Mesendoderm (in vitro differentiated cells): ENCODE measurements at regions not wholly inside any gene's neighbourhood (a gene's known extent, or its start where the extent isn't known, plus 50 kb on each side); places are given as distances from the start of the nearest gene placed in this dataset.

Experiments used
- DNase-seq: peaks from one replicate; pipeline ENCODE4 v3.0.0; 2013
- H2AK5ac ChIP-seq: 2 replicates; pipeline ENCODE4 v1.6.1; 2013; ENCODE audit warnings: low read length, inconsistent platforms
- H2BK120ac ChIP-seq: 2 replicates; pipeline ENCODE4 v1.6.1; 2013; ENCODE audit warnings: low read depth, mild to moderate bottlenecking, low read length, moderate library complexity, mixed read lengths
- H2BK15ac ChIP-seq: replicated peaks from 2 replicates; pipeline ENCODE4 v1.6.1; 2013; ENCODE audit warnings: low read depth, mild to moderate bottlenecking, moderate library complexity
- H2BK5ac ChIP-seq: 2 replicates; pipeline ENCODE4 v1.6.1; 2013; ENCODE audit warnings: low read length, inconsistent platforms
- H3K18ac ChIP-seq: 2 replicates; pipeline ENCODE4 v1.6.1; 2013; ENCODE audit warnings: mild to moderate bottlenecking, low read length, mixed read lengths
- H3K23ac ChIP-seq: one replicate; pipeline ENCODE4 v1.6.1; 2013; ENCODE audit warnings: low read length
- H3K27ac ChIP-seq: 2 replicates; pipeline ENCODE4 v1.5.1; 2013; ENCODE audit warnings: low read depth, mild to moderate bottlenecking, inconsistent platforms, low read length, moderate library complexity
- H3K27me3 ChIP-seq: 2 replicates; pipeline ENCODE4 v1.6.1; 2013; ENCODE audit warnings: low read length, control low read depth, mild to moderate bottlenecking, inconsistent platforms; ENCODE audit not compliant: insufficient read depth, poor library complexity
- H3K36me3 ChIP-seq: 2 replicates; pipeline ENCODE4 v1.6.1; 2013; ENCODE audit warnings: low read length, inconsistent platforms; ENCODE audit not compliant: control insufficient read depth, insufficient read depth
- H3K4ac ChIP-seq: one replicate; pipeline ENCODE4 v1.6.1; 2013; ENCODE audit warnings: low read depth, mild to moderate bottlenecking, low read length, moderate library complexity
- H3K4me1 ChIP-seq: 2 replicates; pipeline ENCODE4 v1.6.1; 2013; ENCODE audit warnings: low read depth, low read length, inconsistent platforms; ENCODE audit not compliant: control insufficient read depth
- H3K4me2 ChIP-seq: 2 replicates; pipeline ENCODE4 v1.6.1; 2013; ENCODE audit warnings: low read length
- H3K4me3 ChIP-seq: 2 replicates; pipeline ENCODE4 v1.5.1; 2013; ENCODE audit warnings: mild to moderate bottlenecking, low read length
- H3K56ac ChIP-seq: one replicate; pipeline ENCODE4 v1.6.1; 2013; ENCODE audit warnings: low read length
- H3K79me1 ChIP-seq: 2 replicates; pipeline ENCODE4 v1.6.1; 2013; ENCODE audit warnings: low read length, inconsistent platforms
- H3K79me2 ChIP-seq: 2 replicates; pipeline ENCODE4 v1.6.1; 2013; ENCODE audit warnings: mild to moderate bottlenecking, low read length; ENCODE audit not compliant: control insufficient read depth, insufficient read depth
- H3K9ac ChIP-seq: 2 replicates; pipeline ENCODE4 v1.6.1; 2013; ENCODE audit warnings: low read length, inconsistent platforms
- H4K5ac ChIP-seq: one replicate; pipeline ENCODE4 v1.6.1; 2013; ENCODE audit warnings: low read length
- H4K8ac ChIP-seq: one replicate; pipeline ENCODE4 v1.6.1; 2013; ENCODE audit warnings: low read depth, mild to moderate bottlenecking, control low read depth, low read length, moderate library complexity
- WGBS: extraction: QIAGEN DNeasy Blood & Tissue Kit; methylation state at CpG from one replicate; pipeline ENCODE4 v1.1.7; 2013; ENCODE audit warnings: low lambda C conversion rate, missing lambda C conversion rate; ENCODE audit not compliant: insufficient coverage; ENCODE audit errors: extremely low coverage; 5-methylcytosine and 5-hydroxymethylcytosine counted together

- Histone ChIP-seq H3K23ac (no peak overlapping the region), H3K79me2 (no peaks in the 10 kb centered on the region), H3K56ac (no peak overlapping the region), H3K79me1 (no peaks in the 10 kb centered on the region), H4K5ac (no peak overlapping the region), H2BK15ac (no peak overlapping the region), H3K18ac (no peak overlapping the region), H3K36me3 (no peaks in the 10 kb centered on the region), H3K9ac (no peak overlapping the region), H3K4me2 (no peak overlapping the region), H3K4me3 (no peak overlapping the region), H3K4me1 (no peaks in the 10 kb centered on the region), H2AK5ac (no peak overlapping the region), H4K8ac (no peak overlapping the region), H3K27me3 (no peaks in the 10 kb centered on the region), H2BK120ac (no peak overlapping the region), H3K4ac (no peak overlapping the region), H2BK5ac (no peak overlapping the region), H3K27ac (no peak overlapping the region)
- DNase-seq = no peak
- no CpG with 5 or more reads among the region's 6 CpGs for WGBS
Observed at GRCh38 chr20:61073376-61073775, 178.7 kb upstream of the CDH4 start.

- no peak overlapping the region for H2BK5ac ChIP-seq
- no peaks in the 10 kb centered on the region for H3K4me1 ChIP-seq
- H2BK120ac ChIP-seq = no peak overlapping the region
- no peaks in the 10 kb centered on the region for H3K27me3 ChIP-seq
- no peak for DNase-seq
- no peak overlapping the region for H3K18ac ChIP-seq
- H3K79me1 ChIP-seq = no peaks in the 10 kb centered on the region
- no peak overlapping the region for H3K23ac ChIP-seq
- H4K5ac ChIP-seq = no peak overlapping the region
- no peak overlapping the region for H3K56ac ChIP-seq
- WGBS = no CpG with 5 or more reads among the region's 3 CpGs
- no peak overlapping the region for H4K8ac ChIP-seq
- no peaks in the 10 kb centered on the region for H3K36me3 ChIP-seq
- H3K4me3 ChIP-seq = no peak overlapping the region
- H3K4me2 ChIP-seq = no peak overlapping the region
- H2AK5ac ChIP-seq = no peak overlapping the region
- H3K9ac ChIP-seq = no peak overlapping the region
- no peak overlapping the region for H2BK15ac ChIP-seq
- no peaks in the 10 kb centered on the region for H3K79me2 ChIP-seq
- H3K27ac ChIP-seq = no peak overlapping the region
- H3K4ac ChIP-seq = no peak overlapping the region
Observed at GRCh38 chr20:61082720-61083119, 169.3 kb upstream of the CDH4 start.

- Histone ChIP-seq H3K36me3 (no peaks in the 10 kb centered on the region), H4K8ac (no peak overlapping the region), H3K56ac (no peak overlapping the region), H3K18ac (no peak overlapping the region), H2BK15ac (no peak overlapping the region), H3K79me1 (no peaks in the 10 kb centered on the region), H2BK5ac (no peak overlapping the region), H3K23ac (no peak overlapping the region), H2BK120ac (no peak overlapping the region), H3K27ac (no peak overlapping the region), H3K4me3 (no peak overlapping the region), H3K79me2 (no peaks in the 10 kb centered on the region), H3K4me1 (no peaks in the 10 kb centered on the region), H3K4me2 (no peak overlapping the region), H3K9ac (no peak overlapping the region), H3K4ac (no peak overlapping the region), H4K5ac (no peak overlapping the region), H3K27me3 (no peaks in the 10 kb centered on the region), H2AK5ac (no peak overlapping the region)
- WGBS = no CpG with 5 or more reads among the region's 3 CpGs
- DNase-seq = no peak
Observed at GRCh38 chr20:61083431-61083830, 168.6 kb upstream of the CDH4 start.

GRCh38 chr20:61086031-61086430 lies 166.0 kb upstream of the CDH4 start:
- H3K27ac ChIP-seq = no peak overlapping the region

GRCh38 chr20:61090541-61090940 lies 161.5 kb upstream of the CDH4 start:
- Histone ChIP-seq H4K5ac (no peak overlapping the region), H3K36me3 (no peaks in the 10 kb centered on the region), H3K23ac (no peak overlapping the region), H3K79me2 (no peaks in the 10 kb centered on the region), H3K4me2 (no peak overlapping the region), H3K18ac (no peak overlapping the region), H2BK15ac (no peak overlapping the region), H3K27ac (no peak overlapping the region), H3K56ac (no peak overlapping the region), H3K9ac (no peak overlapping the region), H3K27me3 (no peaks in the 10 kb centered on the region), H2AK5ac (no peak overlapping the region), H3K4ac (no peak overlapping the region), H3K4me1 (no peaks in the 10 kb centered on the region), H3K79me1 (no peaks in the 10 kb centered on the region), H2BK5ac (no peak overlapping the region), H2BK120ac (no peak overlapping the region), H3K4me3 (no peak overlapping the region), H4K8ac (no peak overlapping the region)
- WGBS = no CpG with 5 or more reads among the region's 7 CpGs
- no peak for DNase-seq

More at GRCh38 chr20:61086031-61086430, 166.0 kb upstream of the CDH4 start:
- Histone ChIP-seq H4K5ac (no peak overlapping the region), H4K8ac (no peak overlapping the region), H3K9ac (no peak overlapping the region), H3K79me1 (no peaks in the 10 kb centered on the region), H2BK120ac (no peak overlapping the region), H3K4me2 (no peak overlapping the region), H3K18ac (no peak overlapping the region), H3K4ac (no peak overlapping the region), H3K56ac (no peak overlapping the region), H3K4me3 (no peak overlapping the region), H3K27me3 (no peaks in the 10 kb centered on the region), H2BK5ac (no peak overlapping the region), H2BK15ac (no peak overlapping the region), H3K79me2 (no peaks in the 10 kb centered on the region), H3K36me3 (no peaks in the 10 kb centered on the region), H2AK5ac (no peak overlapping the region), H3K23ac (no peak overlapping the region), H3K4me1 (no peaks in the 10 kb centered on the region)
- WGBS = no CpG with 5 or more reads among the region's 1 CpG
- no peak for DNase-seq

GRCh38 chr20:61092251-61092650 lies 159.8 kb upstream of the CDH4 start:
- no peak overlapping the region for H3K56ac ChIP-seq
- no peak overlapping the region for H3K27ac ChIP-seq
- H2BK15ac ChIP-seq = no peak overlapping the region
- DNase-seq = no peak
- H4K5ac ChIP-seq = no peak overlapping the region
- no peak overlapping the region for H3K4ac ChIP-seq
- no peaks in the 10 kb centered on the region for H3K36me3 ChIP-seq
- no peaks in the 10 kb centered on the region for H3K27me3 ChIP-seq
- H2AK5ac ChIP-seq = no peak overlapping the region
- H3K23ac ChIP-seq = no peak overlapping the region
- H3K4me1 ChIP-seq = no peaks in the 10 kb centered on the region
- no peak overlapping the region for H2BK5ac ChIP-seq
- no peak overlapping the region for H3K9ac ChIP-seq
- no CpG with 5 or more reads among the region's 9 CpGs for WGBS
- H3K79me1 ChIP-seq = no peaks in the 10 kb centered on the region
- no peak overlapping the region for H3K4me2 ChIP-seq
- H2BK120ac ChIP-seq = no peak overlapping the region
- H3K79me2 ChIP-seq = no peaks in the 10 kb centered on the region
- no peak overlapping the region for H4K8ac ChIP-seq
- no peak overlapping the region for H3K4me3 ChIP-seq
- no peak overlapping the region for H3K18ac ChIP-seq
